Neural crest cell (in vitro differentiated cells): ENCODE measurements at regions not wholly inside any gene's neighbourhood (a gene's known extent, or its start where the extent isn't known, plus 50 kb on each side); places are given as distances from the start of the nearest gene placed in this dataset.

Experiments used
- DNase-seq: peaks from one replicate; pipeline ENCODE4 v3.0.0; 2021; ENCODE audit warnings: low read depth, mixed read lengths, low spot score
- H3K27ac Mint-ChIP-seq: one replicate; pipeline ENCODE4 v1.8.0; 2021; ENCODE audit warnings: mild to moderate bottlenecking, mixed read lengths; ENCODE audit not compliant: unreplicated experiment
- H3K27me3 Mint-ChIP-seq: 2 replicates; pipeline ENCODE4 v1.8.0; 2021; ENCODE audit warnings: low read depth, mild to moderate bottlenecking, mixed read lengths
- H3K36me3 Mint-ChIP-seq: 2 replicates; pipeline ENCODE4 v1.8.0; 2021; ENCODE audit warnings: low read depth, mild to moderate bottlenecking, mixed read lengths
- H3K4me1 Mint-ChIP-seq: 2 replicates; pipeline ENCODE4 v1.8.0; 2021; ENCODE audit warnings: mixed read lengths
- H3K4me3 Mint-ChIP-seq: one replicate; pipeline ENCODE4 v1.8.0; 2021; ENCODE audit warnings: mild to moderate bottlenecking, mixed read lengths
- H3K9me3 Mint-ChIP-seq: 2 replicates; pipeline ENCODE4 v1.8.0; 2021; ENCODE audit warnings: mixed read lengths
- TF ChIP-seq, protein P1 (sequence below): fragments of 200-600 bp; sonication (generic); conservative IDR thresholded peaks from 2 replicates; pipeline ENCODE4 v1.5.0; 2021; ENCODE audit warnings: antibody characterized with exemption, mild to moderate bottlenecking

DNA sequence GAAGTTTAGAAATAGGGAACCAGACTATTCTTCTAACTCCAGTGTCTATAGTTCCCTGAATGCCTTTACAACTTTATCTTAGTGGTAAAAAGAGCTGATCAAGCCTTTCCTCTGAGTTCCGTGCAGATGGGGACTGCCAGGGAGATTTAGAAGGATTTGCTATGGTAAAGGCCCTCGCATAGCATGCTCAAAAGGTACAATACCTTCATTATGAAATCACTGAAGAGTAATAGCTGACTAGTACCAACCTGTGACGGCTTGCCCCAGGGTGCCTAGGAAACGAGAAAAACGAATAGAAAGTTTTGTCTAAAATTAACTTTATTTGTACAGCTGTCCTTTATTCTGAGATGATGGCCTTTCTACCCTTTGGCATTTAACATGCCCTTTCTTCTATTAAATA, 150.1 kb upstream of the ARHGAP42 start:
- Mint-ChIP-seq H3K4me1 (no peaks in the 10 kb centered on the region), H3K36me3 (no peaks in the 10 kb centered on the region), H3K9me3 (peaks cover 9% of the 10 kb centered on the region), H3K4me3 (no peak overlapping the region), H3K27me3 (no peaks in the 10 kb centered on the region), H3K27ac (no peak overlapping the region)
- TF ChIP-seq, protein P1, sequence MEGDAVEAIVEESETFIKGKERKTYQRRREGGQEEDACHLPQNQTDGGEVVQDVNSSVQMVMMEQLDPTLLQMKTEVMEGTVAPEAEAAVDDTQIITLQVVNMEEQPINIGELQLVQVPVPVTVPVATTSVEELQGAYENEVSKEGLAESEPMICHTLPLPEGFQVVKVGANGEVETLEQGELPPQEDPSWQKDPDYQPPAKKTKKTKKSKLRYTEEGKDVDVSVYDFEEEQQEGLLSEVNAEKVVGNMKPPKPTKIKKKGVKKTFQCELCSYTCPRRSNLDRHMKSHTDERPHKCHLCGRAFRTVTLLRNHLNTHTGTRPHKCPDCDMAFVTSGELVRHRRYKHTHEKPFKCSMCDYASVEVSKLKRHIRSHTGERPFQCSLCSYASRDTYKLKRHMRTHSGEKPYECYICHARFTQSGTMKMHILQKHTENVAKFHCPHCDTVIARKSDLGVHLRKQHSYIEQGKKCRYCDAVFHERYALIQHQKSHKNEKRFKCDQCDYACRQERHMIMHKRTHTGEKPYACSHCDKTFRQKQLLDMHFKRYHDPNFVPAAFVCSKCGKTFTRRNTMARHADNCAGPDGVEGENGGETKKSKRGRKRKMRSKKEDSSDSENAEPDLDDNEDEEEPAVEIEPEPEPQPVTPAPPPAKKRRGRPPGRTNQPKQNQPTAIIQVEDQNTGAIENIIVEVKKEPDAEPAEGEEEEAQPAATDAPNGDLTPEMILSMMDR = no peak
- no peak for DNase-seq

DNA sequence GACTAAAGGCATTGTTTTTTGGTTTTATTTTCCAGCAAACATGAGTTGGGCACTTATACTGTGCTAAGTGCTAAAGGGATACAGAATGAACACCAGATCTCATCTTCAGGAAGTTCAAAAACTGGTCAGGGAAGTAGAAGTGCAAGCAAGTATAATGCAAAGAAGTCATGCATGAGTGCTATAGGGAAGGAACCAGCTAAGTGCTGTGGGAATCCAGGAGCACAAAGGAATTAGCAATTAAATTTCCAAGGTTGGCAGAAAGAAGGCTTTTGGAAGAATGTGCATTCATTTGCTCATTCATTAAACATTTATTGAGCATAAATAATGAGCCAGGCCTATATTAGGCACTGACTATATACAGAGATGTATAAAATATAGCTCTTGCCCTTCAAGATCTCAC, 143.7 kb upstream of the ARHGAP42 start:
- Mint-ChIP-seq H3K4me1 (no peaks in the 10 kb centered on the region), H3K27ac (no peak overlapping the region), H3K4me3 (no peak overlapping the region), H3K36me3 (no peaks in the 10 kb centered on the region), H3K9me3 (no peaks in the 10 kb centered on the region), H3K27me3 (no peaks in the 10 kb centered on the region)
- no peak for DNase-seq
- TF ChIP-seq, protein P1 = no peak

DNA sequence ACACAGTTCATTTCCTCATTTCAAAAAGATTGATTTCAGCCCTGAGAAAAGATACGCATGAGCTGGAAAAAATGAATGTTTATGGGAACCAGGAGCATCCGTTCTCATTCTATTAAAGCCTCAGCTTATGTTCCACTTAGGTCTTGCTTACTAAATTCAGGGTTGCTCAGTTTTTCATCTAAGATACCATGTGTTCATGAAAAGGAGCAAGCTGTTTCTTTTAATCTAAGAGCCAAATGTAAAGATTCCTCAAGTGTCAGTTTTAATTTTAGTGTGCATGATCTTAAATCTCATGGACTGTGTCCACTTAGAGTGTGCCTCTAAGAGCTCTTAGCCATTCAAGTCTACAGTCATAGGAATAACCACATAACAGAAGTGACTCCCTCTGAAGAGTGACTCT, 141.5 kb upstream of the ARHGAP42 start:
- Mint-ChIP-seq H3K27ac (no peak overlapping the region), H3K4me3 (no peak overlapping the region), H3K27me3 (no peaks in the 10 kb centered on the region), H3K36me3 (no peaks in the 10 kb centered on the region), H3K4me1 (no peaks in the 10 kb centered on the region), H3K9me3 (no peaks in the 10 kb centered on the region)
- TF ChIP-seq, protein P1 = no peak
- DNase-seq = no peak

DNA sequence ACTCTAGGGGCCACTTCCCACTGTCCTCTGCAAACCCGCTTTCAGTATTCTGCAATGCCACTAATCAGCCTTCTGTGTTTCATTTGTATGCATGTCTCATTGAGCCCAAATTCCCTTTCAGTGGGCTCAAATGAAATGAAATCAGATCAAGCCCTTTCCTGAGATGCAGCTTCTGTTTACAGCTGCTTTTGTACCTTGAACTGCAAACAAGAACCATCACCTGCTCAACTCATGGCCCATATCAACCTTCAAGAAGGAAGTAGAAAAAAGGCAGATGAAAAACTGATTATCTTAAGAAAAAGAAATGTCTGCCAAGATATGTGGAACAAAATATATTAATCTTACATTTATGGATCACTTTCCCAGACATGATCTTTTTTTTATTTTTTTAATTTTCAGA, 141.1 kb upstream of the ARHGAP42 start:
- Mint-ChIP-seq H3K27me3 (no peaks in the 10 kb centered on the region), H3K27ac (no peak overlapping the region), H3K9me3 (no peaks in the 10 kb centered on the region), H3K36me3 (no peaks in the 10 kb centered on the region), H3K4me1 (no peaks in the 10 kb centered on the region), H3K4me3 (no peak overlapping the region)
- no peak for DNase-seq
- TF ChIP-seq, protein P1 = no peak

DNA sequence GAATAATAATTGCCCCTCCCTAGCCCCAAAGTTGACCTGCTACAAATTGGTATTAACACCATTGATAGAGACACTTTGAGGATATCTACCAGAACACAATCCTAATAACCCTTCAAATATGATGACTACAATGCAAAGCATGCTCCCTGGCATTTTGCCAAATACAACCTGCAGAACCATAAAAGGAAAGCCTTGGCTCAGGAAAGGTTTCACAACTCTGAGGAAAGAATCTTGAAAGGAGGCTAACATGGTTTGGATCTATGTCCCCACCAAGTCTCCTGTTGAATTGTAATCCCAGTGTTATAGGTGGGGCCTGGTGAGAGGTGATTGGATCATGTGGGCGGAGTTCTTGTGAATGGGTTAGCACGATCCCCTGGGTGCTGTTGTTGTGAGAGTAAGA, 140.4 kb upstream of the ARHGAP42 start:
- TF ChIP-seq, protein P1 = no peak
- Mint-ChIP-seq H3K9me3 (no peaks in the 10 kb centered on the region), H3K27ac (no peak overlapping the region), H3K4me3 (no peak overlapping the region), H3K27me3 (no peaks in the 10 kb centered on the region), H3K4me1 (no peaks in the 10 kb centered on the region), H3K36me3 (no peaks in the 10 kb centered on the region)
- DNase-seq = no peak

DNA sequence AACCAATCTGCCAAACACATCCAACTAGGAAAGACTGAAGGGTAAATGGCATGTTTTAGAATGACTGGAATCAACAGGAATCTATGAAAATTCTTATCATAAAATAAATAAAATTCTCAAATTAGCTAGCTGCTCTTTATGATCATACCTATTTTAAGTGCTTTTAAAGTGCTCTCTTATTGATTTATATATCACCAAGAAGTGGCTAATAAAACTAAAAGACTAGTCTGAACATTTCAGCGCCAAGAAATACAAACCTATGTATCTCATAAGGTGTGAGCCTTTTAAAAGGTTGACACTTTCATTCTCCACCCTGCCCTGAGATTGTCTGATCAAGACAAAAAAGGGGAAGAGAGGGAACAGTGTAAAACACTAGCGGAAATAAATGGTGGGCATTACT, 136.8 kb upstream of the ARHGAP42 start:
- TF ChIP-seq, protein P1 = no peak
- DNase-seq = no peak
- H3K9me3 Mint-ChIP-seq = no peaks in the 10 kb centered on the region
- no peaks in the 10 kb centered on the region for H3K4me1 Mint-ChIP-seq
- H3K4me3 Mint-ChIP-seq = no peak overlapping the region
- no peaks in the 10 kb centered on the region for H3K27me3 Mint-ChIP-seq
- no peak overlapping the region for H3K27ac Mint-ChIP-seq
- H3K36me3 Mint-ChIP-seq = no peaks in the 10 kb centered on the region
